Daoy (cell line): ENCODE measurements at regions not wholly inside any gene's neighbourhood (a gene's known extent, or its start where the extent isn't known, plus 50 kb on each side); places are given as distances from the start of the nearest gene placed in this dataset.

ENCODE experiments used
- DNase-seq: peaks from one replicate; pipeline ENCODE4 v3.0.0-alpha.2; 2015; ENCODE audit warnings: low read depth

GRCh38 chr2:22824618-22825017, 560.4 kb upstream of the KLHL29 start:
- no peak for DNase-seq

- DNase-seq, result no peak
Observed at GRCh38 chr2:22826703-22827102, 558.3 kb upstream of the KLHL29 start.

- no peak for DNase-seq
Observed at GRCh38 chr2:22829791-22830190, 555.2 kb upstream of the KLHL29 start.

GRCh38 chr2:22832196-22832595, 552.8 kb upstream of the KLHL29 start:
- DNase-seq, result no peak

GRCh38 chr2:22838461-22838860, 546.5 kb upstream of the KLHL29 start:
- no peak for DNase-seq

GRCh38 chr2:22842205-22842869, 542.6 kb upstream of the KLHL29 start:
- DNase-seq, result no peak

- DNase-seq, result no peak
Observed at GRCh38 chr2:22843919-22844537, 541.0 kb upstream of the KLHL29 start.

- DNase-seq, result no peak
Observed at GRCh38 chr2:22850310-22850709, 534.7 kb upstream of the KLHL29 start.

- no peak for DNase-seq
Observed at GRCh38 chr2:22854588-22854987, 530.4 kb upstream of the KLHL29 start.

GRCh38 chr2:22855081-22855480, 529.9 kb upstream of the KLHL29 start:
- no peak for DNase-seq

GRCh38 chr2:22855761-22856184, 529.2 kb upstream of the KLHL29 start:
- DNase-seq, result no peak

GRCh38 chr2:22867973-22868372, 517.0 kb upstream of the KLHL29 start:
- no peak for DNase-seq

- DNase-seq, result no peak
Observed at GRCh38 chr2:22878121-22878520, 506.9 kb upstream of the KLHL29 start.

GRCh38 chr2:22879009-22879863, 505.7 kb upstream of the KLHL29 start:
- no peak for DNase-seq

GRCh38 chr2:22880161-22880560, 504.8 kb upstream of the KLHL29 start:
- DNase-seq, result no peak

GRCh38 chr2:22882011-22882410, 503.0 kb upstream of the KLHL29 start:
- no peak for DNase-seq

- no peak for DNase-seq
Observed at GRCh38 chr2:22882643-22883042, 502.3 kb upstream of the KLHL29 start.

GRCh38 chr2:22883054-22883453, 501.9 kb upstream of the KLHL29 start:
- DNase-seq, result no peak

- no peak for DNase-seq
Observed at GRCh38 chr2:22885245-22885644, 499.7 kb upstream of the KLHL29 start.

GRCh38 chr2:22887426-22887825, 497.6 kb upstream of the KLHL29 start:
- no peak for DNase-seq

- DNase-seq, result no peak
Observed at GRCh38 chr2:22887845-22888244, 497.1 kb upstream of the KLHL29 start.

- DNase-seq, result no peak
Observed at GRCh38 chr2:22890132-22890531, 494.8 kb upstream of the KLHL29 start.
